Activated T-cell treated with anti-CD3 and anti-CD28 coated beads, Interleukin-2, amount 50 U/mL, for 24 hours (primary cell): ENCODE measurements at regions not wholly inside any gene's neighbourhood (a gene's known extent, or its start where the extent isn't known, plus 50 kb on each side); places are given as distances from the start of the nearest gene placed in this dataset.

Experiments
- DNase-seq: peaks from one replicate; pipeline ENCODE4 v3.0.0-alpha.2; 2020
- H3K27ac Mint-ChIP-seq: 2 replicates; pipeline ENCODE4 v1.8.0; 2020; ENCODE audit warnings: mild to moderate bottlenecking, mixed read lengths
- H3K27me3 Mint-ChIP-seq: 2 replicates; pipeline ENCODE4 v1.8.0; 2020; ENCODE audit warnings: mixed read lengths
- H3K36me3 Mint-ChIP-seq: 2 replicates; pipeline ENCODE4 v1.8.0; 2020; ENCODE audit warnings: low read depth, mixed read lengths
- H3K4me1 Mint-ChIP-seq: 2 replicates; pipeline ENCODE4 v1.8.0; 2020; ENCODE audit warnings: low read depth, mixed read lengths
- H3K4me3 Mint-ChIP-seq: 2 replicates; pipeline ENCODE4 v1.8.0; 2020; ENCODE audit warnings: mild to moderate bottlenecking, moderate library complexity, mixed read lengths
- H3K9me3 Mint-ChIP-seq: 2 replicates; pipeline ENCODE4 v1.8.0; 2020; ENCODE audit warnings: mixed read lengths

DNA sequence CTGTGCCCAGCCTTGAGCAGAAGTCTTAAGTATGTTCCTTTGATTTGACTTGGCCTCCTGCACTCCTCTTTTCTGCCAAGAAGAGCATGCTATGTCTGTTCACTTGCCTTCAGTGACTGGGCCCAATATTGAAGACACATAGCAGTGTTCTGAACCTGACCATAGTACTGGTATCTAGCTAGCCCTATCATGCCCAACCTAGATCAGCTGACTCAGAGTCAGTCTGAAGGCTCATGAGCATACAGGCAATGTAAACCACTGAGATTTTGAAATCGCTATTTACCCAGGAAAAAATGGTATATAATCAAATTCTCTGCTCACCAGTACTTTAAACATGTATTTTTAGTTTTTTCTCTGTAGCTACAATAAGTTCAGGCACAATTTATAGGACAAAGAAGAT is 129.4 kb downstream of the TANC2 start:
- no peaks in the 10 kb centered on the region for H3K4me1 Mint-ChIP-seq
- no peak for DNase-seq

DNA sequence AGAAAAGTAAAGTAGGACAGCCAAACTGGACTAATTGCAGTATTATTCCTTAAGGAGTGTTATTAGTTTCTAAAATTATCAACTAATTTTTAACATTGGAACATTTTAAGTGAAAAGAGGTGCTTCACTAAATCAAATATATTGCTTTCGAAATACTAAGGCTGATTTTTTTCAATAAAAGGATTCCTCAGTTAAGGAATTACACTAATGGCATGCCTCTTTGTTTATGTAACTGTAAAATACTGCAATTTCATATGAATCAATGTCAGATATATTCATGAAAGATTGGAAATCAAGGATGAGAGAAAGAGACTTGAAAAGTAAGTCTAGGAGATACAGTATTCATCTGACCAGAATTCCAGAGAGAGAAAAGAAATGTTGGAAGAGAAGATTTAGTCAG is 129.8 kb downstream of the TANC2 start:
- peaks cover 4% of the 10 kb centered on the region for H3K36me3 Mint-ChIP-seq
- no peaks in the 10 kb centered on the region for H3K27me3 Mint-ChIP-seq
- H3K27ac Mint-ChIP-seq: no peak overlapping the region
- no peak overlapping the region for H3K4me3 Mint-ChIP-seq
- H3K9me3 Mint-ChIP-seq: peaks cover 3% of the 10 kb centered on the region
- H3K4me1 Mint-ChIP-seq: no peaks in the 10 kb centered on the region
- DNase-seq: no peak

More for the DNA sequence above, 129.4 kb downstream of the TANC2 start:
- Mint-ChIP-seq H3K27ac (no peak overlapping the region), H3K9me3 (peaks cover 3% of the 10 kb centered on the region), H3K4me3 (no peak overlapping the region), H3K36me3 (peaks cover 4% of the 10 kb centered on the region), H3K27me3 (no peaks in the 10 kb centered on the region)

DNA sequence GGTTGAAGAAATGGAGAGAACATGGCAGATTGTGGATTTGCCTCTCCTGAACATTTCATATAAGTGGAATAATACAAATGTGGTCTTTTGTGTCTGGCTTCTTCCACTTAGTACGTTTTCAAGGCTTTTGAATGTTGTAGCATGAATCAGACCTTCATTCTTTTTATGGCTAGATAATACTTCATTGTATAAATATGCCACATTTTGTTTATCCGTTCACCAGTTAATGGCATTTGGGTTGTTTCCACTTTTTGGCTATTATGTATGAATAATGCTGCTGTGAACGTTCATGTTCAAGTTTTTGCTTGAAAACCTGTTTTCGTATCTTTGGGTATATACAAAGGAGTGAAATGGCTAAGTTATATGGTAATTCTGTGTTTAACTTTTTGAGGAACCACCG is 130.4 kb downstream of the TANC2 start:
- no peak for DNase-seq
- H3K27ac Mint-ChIP-seq: no peak overlapping the region
- H3K9me3 Mint-ChIP-seq: peaks cover 3% of the 10 kb centered on the region
- no peaks in the 10 kb centered on the region for H3K27me3 Mint-ChIP-seq
- peaks cover 4% of the 10 kb centered on the region for H3K36me3 Mint-ChIP-seq
- H3K4me1 Mint-ChIP-seq: no peaks in the 10 kb centered on the region
- no peak overlapping the region for H3K4me3 Mint-ChIP-seq

DNA sequence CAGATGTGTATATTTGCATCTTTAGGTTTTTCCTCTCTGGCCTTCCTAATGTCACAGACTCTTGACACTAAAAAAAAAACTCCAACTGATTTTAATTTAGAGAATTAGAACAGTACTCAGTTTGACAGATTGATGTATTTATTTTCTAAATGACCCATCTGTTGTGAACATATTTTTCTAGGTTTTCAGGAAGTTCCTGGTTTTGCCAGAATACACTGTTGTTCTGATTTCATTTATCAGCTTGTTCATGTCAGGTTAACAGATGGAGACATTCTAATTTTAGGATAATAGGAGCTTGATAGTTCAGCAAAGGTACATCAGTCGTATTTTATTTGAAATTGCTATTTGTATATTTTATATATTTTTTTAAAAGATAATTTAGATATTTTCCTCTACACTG is 133.4 kb downstream of the TANC2 start:
- peaks cover 7% of the 10 kb centered on the region for H3K36me3 Mint-ChIP-seq
- H3K4me1 Mint-ChIP-seq: no peaks in the 10 kb centered on the region
- H3K4me3 Mint-ChIP-seq: no peak overlapping the region
- no peak overlapping the region for H3K27ac Mint-ChIP-seq
- no peaks in the 10 kb centered on the region for H3K27me3 Mint-ChIP-seq
- no peaks in the 10 kb centered on the region for H3K9me3 Mint-ChIP-seq
- DNase-seq: no peak

DNA sequence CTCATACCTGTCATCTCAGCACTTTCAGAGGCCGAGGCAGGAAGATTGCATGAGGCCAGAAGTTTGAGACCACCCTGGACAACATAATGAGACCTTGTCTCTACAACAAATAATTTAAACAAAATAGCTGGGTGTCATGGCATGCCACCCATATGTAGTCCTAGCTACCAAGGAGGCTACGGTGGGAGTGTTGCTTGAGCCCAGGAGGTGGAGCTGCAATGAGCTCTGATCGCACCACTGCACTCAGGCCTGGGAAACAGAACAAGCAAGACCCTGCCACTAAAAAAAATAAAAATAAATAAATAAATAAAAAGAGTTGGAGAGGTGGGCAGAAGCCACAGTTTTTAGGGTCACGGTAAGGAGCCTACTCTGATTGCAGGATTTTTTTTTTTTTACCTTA is 136.0 kb downstream of the TANC2 start:
- no peaks in the 10 kb centered on the region for H3K4me1 Mint-ChIP-seq
- no peaks in the 10 kb centered on the region for H3K9me3 Mint-ChIP-seq
- no peak for DNase-seq
- H3K36me3 Mint-ChIP-seq: peaks cover 7% of the 10 kb centered on the region
- H3K27ac Mint-ChIP-seq: no peak overlapping the region
- H3K4me3 Mint-ChIP-seq: no peak overlapping the region
- H3K27me3 Mint-ChIP-seq: no peaks in the 10 kb centered on the region

DNA sequence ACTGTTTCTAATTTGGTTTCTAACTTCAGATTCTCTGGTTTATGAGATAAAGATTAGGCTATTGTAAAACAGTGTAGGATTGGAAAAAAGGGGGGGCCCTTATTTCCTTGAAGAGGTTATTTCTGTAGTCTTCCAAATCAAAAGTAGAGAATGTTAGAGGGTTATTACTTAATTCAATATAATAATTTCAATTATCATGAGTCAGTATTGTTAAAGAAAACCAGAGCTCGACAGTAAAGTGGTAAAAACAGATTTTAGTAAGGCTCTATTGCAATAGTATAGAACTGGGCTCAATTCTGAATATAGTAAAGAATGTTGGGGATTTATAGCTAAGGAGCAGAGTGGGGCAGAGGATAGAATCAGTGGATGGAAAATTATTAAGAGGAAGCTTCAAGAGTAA is 140.0 kb downstream of the TANC2 start:
- Mint-ChIP-seq H3K27ac (no peak overlapping the region), H3K36me3 (peaks cover 3% of the 10 kb centered on the region), H3K4me3 (no peak overlapping the region)

DNA sequence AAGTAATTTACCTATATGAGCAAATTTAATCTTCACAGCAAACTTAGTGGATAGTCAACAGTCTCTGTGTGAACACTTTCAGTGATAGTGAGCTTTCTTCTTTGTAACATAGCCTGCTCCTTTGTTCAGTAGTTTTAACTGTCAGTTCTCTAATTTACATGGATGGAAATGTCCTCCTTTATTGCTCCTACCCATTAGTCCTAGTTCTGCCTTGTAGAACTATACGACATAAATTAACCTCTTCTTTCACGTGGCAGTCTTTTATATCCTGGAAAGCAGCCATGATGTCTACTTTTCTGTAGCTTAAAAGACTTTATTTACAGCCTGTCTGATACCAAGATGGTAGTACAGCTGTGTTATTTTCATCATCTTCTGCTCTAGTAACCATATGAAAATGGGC is 143.6 kb downstream of the TANC2 start:
- Mint-ChIP-seq H3K9me3 (no peaks in the 10 kb centered on the region), H3K36me3 (no peaks in the 10 kb centered on the region), H3K27me3 (no peaks in the 10 kb centered on the region), H3K4me3 (no peak overlapping the region), H3K27ac (no peak overlapping the region), H3K4me1 (no peaks in the 10 kb centered on the region)
- DNase-seq: no peak

More for the DNA sequence above, 140.0 kb downstream of the TANC2 start:
- no peaks in the 10 kb centered on the region for H3K9me3 Mint-ChIP-seq
- no peaks in the 10 kb centered on the region for H3K4me1 Mint-ChIP-seq
- no peak for DNase-seq
- H3K27me3 Mint-ChIP-seq: no peaks in the 10 kb centered on the region

DNA sequence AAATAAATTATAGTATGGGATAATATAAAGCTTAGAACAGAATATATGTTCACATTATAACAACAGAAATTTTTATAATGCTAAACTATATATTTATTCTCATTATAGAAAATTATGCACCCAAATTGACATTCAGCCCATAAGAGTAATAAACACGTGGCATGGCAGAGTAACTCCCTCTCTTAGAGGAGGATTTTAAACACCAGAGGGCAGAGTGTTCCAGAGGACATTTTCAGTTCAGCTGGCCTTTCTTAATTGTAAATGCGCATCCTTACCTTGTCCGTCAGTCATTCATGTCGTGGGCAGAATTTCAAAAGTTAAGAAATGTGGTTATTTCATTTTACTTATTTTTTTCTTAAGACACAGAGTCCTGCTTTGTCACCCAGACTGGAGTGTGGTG is 147.1 kb downstream of the TANC2 start:
- Mint-ChIP-seq H3K4me1 (no peaks in the 10 kb centered on the region), H3K9me3 (no peaks in the 10 kb centered on the region), H3K36me3 (no peaks in the 10 kb centered on the region), H3K27ac (no peak overlapping the region), H3K27me3 (no peaks in the 10 kb centered on the region), H3K4me3 (no peak overlapping the region)
- no peak for DNase-seq

DNA sequence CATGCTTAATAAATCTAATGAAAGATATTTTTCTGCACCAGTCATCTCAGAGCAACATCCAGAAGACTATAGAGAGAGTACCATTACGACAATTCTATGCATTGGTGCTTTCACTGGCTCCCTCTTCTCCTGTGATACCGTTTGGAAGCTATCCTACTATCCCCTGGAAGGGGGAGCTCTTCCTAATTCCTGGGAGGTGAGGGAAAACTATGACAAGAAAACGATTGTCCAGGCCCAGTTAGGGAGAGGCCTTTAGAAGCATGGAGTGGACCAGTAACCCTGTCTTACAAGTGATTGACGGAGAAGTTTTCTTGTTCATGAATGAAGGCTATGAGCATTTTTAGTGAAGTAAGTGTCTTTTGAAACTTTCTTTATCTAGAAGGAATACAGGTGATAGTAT is 150.2 kb downstream of the TANC2 start:
- H3K27ac Mint-ChIP-seq: no peak overlapping the region

DNA sequence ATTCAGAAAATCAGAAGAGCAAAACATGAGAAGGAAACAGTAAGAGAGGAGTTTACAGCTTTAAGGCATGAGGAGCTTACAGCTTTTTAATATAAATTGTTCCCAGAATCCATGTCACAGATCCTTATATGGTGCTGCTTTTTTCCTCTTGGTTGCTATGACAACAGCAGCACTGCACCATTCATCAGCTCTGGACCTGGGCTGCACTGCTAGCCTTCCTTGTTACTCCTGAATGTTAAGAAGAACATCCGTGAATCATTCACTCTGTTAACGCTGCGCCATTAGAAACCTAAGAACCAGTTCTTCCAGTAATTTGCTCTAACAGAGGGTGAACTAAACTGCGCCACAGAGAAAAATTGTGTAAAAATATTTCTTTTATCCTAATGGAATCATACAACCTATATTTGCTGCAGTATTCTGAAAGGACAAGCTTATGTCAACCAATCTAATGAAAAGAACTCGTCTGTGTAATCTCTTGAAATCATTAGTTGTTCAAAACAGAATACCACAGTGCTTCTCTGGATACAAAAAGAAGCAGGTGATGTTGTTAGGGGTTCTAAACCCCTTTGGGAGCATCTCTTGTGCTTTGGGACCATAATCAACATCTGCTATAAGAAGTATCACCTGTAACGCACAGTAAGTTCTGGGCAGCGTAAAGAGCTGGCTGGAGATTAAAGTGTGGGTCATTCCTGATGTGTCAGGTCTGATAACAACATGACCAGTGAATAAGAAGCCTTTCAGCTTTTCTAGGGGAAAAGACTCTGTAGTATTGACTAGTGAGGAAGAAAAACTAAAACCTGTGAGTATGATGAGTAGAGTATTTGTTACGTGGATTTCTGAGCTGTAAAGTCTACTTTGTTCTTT is 151.2 kb downstream of the TANC2 start:
- H3K27ac Mint-ChIP-seq: no peak overlapping the region
- H3K4me1 Mint-ChIP-seq: no peaks in the 10 kb centered on the region
- H3K36me3 Mint-ChIP-seq: no peaks in the 10 kb centered on the region
- H3K9me3 Mint-ChIP-seq: no peaks in the 10 kb centered on the region
- DNase-seq: no peak
- no peak overlapping the region for H3K4me3 Mint-ChIP-seq
- H3K27me3 Mint-ChIP-seq: no peaks in the 10 kb centered on the region

More for the DNA sequence above, 150.2 kb downstream of the TANC2 start:
- no peaks in the 10 kb centered on the region for H3K9me3 Mint-ChIP-seq
- H3K4me3 Mint-ChIP-seq: no peak overlapping the region
- no peaks in the 10 kb centered on the region for H3K36me3 Mint-ChIP-seq
- no peaks in the 10 kb centered on the region for H3K27me3 Mint-ChIP-seq
- DNase-seq: no peak
- H3K4me1 Mint-ChIP-seq: no peaks in the 10 kb centered on the region

DNA sequence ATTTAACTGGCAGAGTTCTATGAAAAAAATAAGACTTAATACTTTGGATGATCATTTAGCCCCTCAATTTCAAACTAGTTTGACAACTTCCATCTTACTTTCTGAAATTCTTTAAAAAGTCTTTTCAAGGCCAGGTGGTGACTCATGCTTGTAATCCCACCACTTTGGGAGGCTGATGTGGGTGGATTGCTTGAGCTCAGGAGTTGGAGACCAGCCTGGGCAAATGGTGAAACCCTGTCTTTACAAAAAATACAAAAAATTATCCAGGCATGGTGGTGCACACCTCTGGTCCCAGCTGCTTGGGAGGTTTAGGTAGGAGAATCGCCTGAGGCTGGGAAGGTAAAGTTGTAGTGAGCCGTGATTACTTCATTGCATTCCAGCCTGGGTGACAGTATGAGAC is 154.4 kb downstream of the TANC2 start:
- H3K4me3 Mint-ChIP-seq: no peak overlapping the region
- no peaks in the 10 kb centered on the region for H3K36me3 Mint-ChIP-seq
- H3K27ac Mint-ChIP-seq: no peak overlapping the region
- H3K4me1 Mint-ChIP-seq: no peaks in the 10 kb centered on the region
- DNase-seq: no peak
- H3K9me3 Mint-ChIP-seq: no peaks in the 10 kb centered on the region
- no peaks in the 10 kb centered on the region for H3K27me3 Mint-ChIP-seq

DNA sequence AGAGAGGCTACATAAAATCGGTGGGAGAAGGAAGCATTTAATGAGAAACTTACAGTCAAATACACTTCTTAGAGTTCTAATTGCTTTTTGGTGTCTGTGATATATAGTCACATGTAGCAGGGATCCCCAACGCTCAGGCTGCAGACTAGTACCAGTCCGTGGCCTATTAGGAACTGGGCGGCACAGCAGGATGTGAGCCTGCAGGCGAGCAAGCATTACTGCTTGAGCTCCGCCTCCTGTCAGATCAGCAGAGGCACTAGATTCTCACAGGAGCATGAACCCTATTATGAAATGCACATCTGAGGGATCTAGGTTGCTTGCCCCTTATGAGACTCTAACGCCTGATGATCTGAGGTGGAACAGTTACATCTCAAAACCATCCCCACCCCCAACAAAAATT is 158.5 kb downstream of the TANC2 start:
- H3K27me3 Mint-ChIP-seq: no peaks in the 10 kb centered on the region
- no peaks in the 10 kb centered on the region for H3K36me3 Mint-ChIP-seq

DNA sequence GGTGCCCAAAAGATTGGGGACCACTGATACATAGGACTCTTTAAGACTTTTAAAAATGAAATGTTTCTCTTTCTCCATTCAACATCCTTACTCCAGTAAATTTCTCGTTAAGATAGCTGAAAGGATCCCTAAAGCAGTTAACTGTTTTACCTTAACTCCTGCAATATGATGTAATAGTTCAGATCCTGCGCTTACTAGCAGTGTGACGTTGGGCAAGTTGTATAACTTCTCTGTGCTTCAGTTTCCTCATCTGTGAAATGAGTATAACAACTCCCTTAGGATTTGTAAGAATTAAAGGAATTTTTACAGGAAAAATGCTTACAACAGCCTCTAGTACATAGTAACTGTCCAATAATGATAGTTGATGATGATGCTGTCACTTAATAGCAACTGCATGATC is 158.9 kb downstream of the TANC2 start:
- no peak for DNase-seq
- H3K36me3 Mint-ChIP-seq: no peaks in the 10 kb centered on the region
- no peaks in the 10 kb centered on the region for H3K4me1 Mint-ChIP-seq
- no peaks in the 10 kb centered on the region for H3K27me3 Mint-ChIP-seq
- no peak overlapping the region for H3K4me3 Mint-ChIP-seq
- H3K27ac Mint-ChIP-seq: no peak overlapping the region
- H3K9me3 Mint-ChIP-seq: no peaks in the 10 kb centered on the region

More for the DNA sequence above, 158.5 kb downstream of the TANC2 start:
- no peak for DNase-seq
- H3K4me1 Mint-ChIP-seq: no peaks in the 10 kb centered on the region
- no peak overlapping the region for H3K4me3 Mint-ChIP-seq
- no peaks in the 10 kb centered on the region for H3K9me3 Mint-ChIP-seq
- H3K27ac Mint-ChIP-seq: no peak overlapping the region

DNA sequence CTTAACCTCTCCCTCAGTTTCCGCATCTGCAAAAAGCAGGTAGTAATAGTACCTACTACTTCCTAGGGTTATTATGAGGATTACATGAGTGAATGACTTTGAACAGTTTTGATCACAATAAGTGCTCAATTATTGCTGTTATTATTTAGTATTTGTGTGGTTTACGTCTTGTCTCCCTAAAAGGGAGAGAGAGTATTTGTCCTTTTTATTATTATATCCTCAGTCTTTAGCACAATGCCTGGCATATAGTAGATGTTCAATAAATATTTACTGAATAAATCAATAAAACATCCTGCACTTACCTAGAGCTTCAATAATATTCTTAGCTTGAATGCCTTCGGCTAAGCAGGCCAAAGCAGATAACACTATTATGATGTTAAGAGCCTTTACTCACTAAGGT is 160.0 kb downstream of the TANC2 start:
- Mint-ChIP-seq H3K27me3 (no peaks in the 10 kb centered on the region), H3K4me3 (no peak overlapping the region), H3K4me1 (no peaks in the 10 kb centered on the region), H3K36me3 (no peaks in the 10 kb centered on the region), H3K9me3 (no peaks in the 10 kb centered on the region), H3K27ac (no peak overlapping the region)
- no peak for DNase-seq

DNA sequence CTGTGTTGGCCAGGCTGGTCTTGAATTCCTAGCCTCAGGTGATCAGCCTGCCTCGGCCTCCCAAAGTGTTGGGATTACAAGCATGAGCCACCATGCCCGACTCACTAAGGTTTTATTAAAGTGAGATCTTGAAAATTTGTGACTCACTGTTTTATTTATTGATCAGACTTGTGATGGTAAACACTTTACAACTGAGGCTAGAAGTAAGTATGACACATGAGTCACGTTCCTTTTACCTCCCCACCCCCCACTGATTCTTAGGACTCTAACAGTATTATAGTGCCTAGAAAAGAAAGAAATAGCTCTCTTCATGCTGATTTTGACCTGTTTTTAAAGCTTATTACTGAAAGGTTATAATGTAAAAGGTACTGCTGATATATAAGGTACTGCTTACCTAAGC is 160.6 kb downstream of the TANC2 start:
- H3K4me1 Mint-ChIP-seq: no peaks in the 10 kb centered on the region
- H3K27ac Mint-ChIP-seq: no peak overlapping the region
- no peak for DNase-seq
- H3K27me3 Mint-ChIP-seq: no peaks in the 10 kb centered on the region
- H3K9me3 Mint-ChIP-seq: no peaks in the 10 kb centered on the region
- H3K4me3 Mint-ChIP-seq: no peak overlapping the region
- no peaks in the 10 kb centered on the region for H3K36me3 Mint-ChIP-seq
